CMK (cell line): ENCODE measurements at regions not wholly inside any gene's neighbourhood (a gene's known extent, or its start where the extent isn't known, plus 50 kb on each side); places are given as distances from the start of the nearest gene placed in this dataset.

Experiments used
- DNase-seq: peaks from one replicate; pipeline ENCODE4 v3.0.0-alpha.2; 2010; ENCODE audit warnings: low read depth

GRCh38 chr16:87053016-87053982 is 263.9 kb downstream of the C16orf95 start:
- no peak for DNase-seq

GRCh38 chr16:87054154-87054553 is 263.0 kb downstream of the C16orf95 start:
- no peak for DNase-seq

- DNase-seq, result no peak
Measured at GRCh38 chr16:87054856-87055255, 262.3 kb downstream of the C16orf95 start.

- no peak for DNase-seq
Measured at GRCh38 chr16:87056083-87056482, 261.1 kb downstream of the C16orf95 start.

GRCh38 chr16:87056551-87056950 is 260.6 kb downstream of the C16orf95 start:
- DNase-seq, result no peak

GRCh38 chr16:87057211-87057881 is 259.8 kb downstream of the C16orf95 start:
- DNase-seq, result no peak

- DNase-seq, result no peak
Measured at GRCh38 chr16:87057951-87058560, 259.1 kb downstream of the C16orf95 start.

GRCh38 chr16:87058728-87059250 is 258.4 kb downstream of the C16orf95 start:
- DNase-seq, result no peak

- DNase-seq, result no peak
Measured at GRCh38 chr16:87060034-87060986, 256.9 kb downstream of the C16orf95 start.

- no peak for DNase-seq
Measured at GRCh38 chr16:87061243-87061920, 255.8 kb downstream of the C16orf95 start.

GRCh38 chr16:87062569-87063442 is 254.4 kb downstream of the C16orf95 start:
- peak; percentile 45 for DNase-seq

- no peak for DNase-seq
Measured at GRCh38 chr16:87063543-87063942, 253.6 kb downstream of the C16orf95 start.

- no peak for DNase-seq
Measured at GRCh38 chr16:87064731-87065445, 252.3 kb downstream of the C16orf95 start.

- no peak for DNase-seq
Measured at GRCh38 chr16:87065446-87066132, 251.6 kb downstream of the C16orf95 start.

- no peak for DNase-seq
Measured at GRCh38 chr16:87066133-87067002, 250.8 kb downstream of the C16orf95 start.

GRCh38 chr16:87067003-87067556 is 250.1 kb downstream of the C16orf95 start:
- DNase-seq, result no peak
